Muscle layer of duodenum (tissue), 2 donors: ENCODE measurements at regions not wholly inside any gene's neighbourhood (a gene's known extent, or its start where the extent isn't known, plus 50 kb on each side); places are given as distances from the start of the nearest gene placed in this dataset.
"Not testable (repeated sequence)": the region's sequence is repeated elsewhere in the genome, so short reads cannot be mapped to it uniquely, and the experiment has no call there.

Source experiments
- H3K27ac ChIP-seq: one replicate; pipeline ENCODE4 v1.7.0; 2013; ENCODE audit warnings: mild to moderate bottlenecking, low read length
- H3K27me3 ChIP-seq: one replicate; pipeline ENCODE4 v1.7.0; 2013; ENCODE audit warnings: low read depth, mild to moderate bottlenecking, control low read depth, low read length
- H3K36me3 ChIP-seq, 2 donors: one replicate each; pipeline ENCODE4 v1.7.0; 2013; ENCODE audit warnings: low read length in 2 of 2, control low read depth in 1 of 2, mild to moderate bottlenecking in 1 of 2; ENCODE audit not compliant: insufficient read depth in 2 of 2, control insufficient read depth in 1 of 2
- H3K4me1 ChIP-seq, 2 donors: one replicate each; pipeline ENCODE4 v1.7.0; 2013; ENCODE audit warnings: low read length in 2 of 2, mild to moderate bottlenecking in 2 of 2, control low read depth in 1 of 2, moderate library complexity in 1 of 2; ENCODE audit not compliant: insufficient read depth in 2 of 2, control insufficient read depth in 1 of 2
- H3K4me3 ChIP-seq, 2 donors: one replicate each; pipeline ENCODE4 v1.7.0; 2013; ENCODE audit warnings: low read length in 2 of 2, low read depth in 1 of 2, mild to moderate bottlenecking in 1 of 2
- H3K9me3 ChIP-seq, 2 donors: one replicate each; pipeline ENCODE4 v1.7.0; 2013; ENCODE audit warnings: low read length in 2 of 2, control low read depth in 1 of 2, mild to moderate bottlenecking in 1 of 2; ENCODE audit not compliant: control insufficient read depth in 1 of 2
- donor health status: healthy.

- Histone ChIP-seq H3K27ac (no peak overlapping the region), H3K27me3 (no peaks in the 10 kb centered on the region)
These were observed 284.7 kb downstream of the DAD1 start for GRCh38 chr14:22304326-22304725.

GRCh38 chr14:22303589-22304195 lies 285.3 kb downstream of the DAD1 start:
- H3K9me3 ChIP-seq: no peaks in the 10 kb centered on the region
- H3K4me3 ChIP-seq: no peak overlapping the region

More at GRCh38 chr14:22304326-22304725, 284.7 kb downstream of the DAD1 start:
- no peak overlapping the region for H3K4me3 ChIP-seq
- H3K4me1 ChIP-seq: no peaks in the 10 kb centered on the region
- no peaks in the 10 kb centered on the region for H3K36me3 ChIP-seq
- H3K9me3 ChIP-seq: no peaks in the 10 kb centered on the region

DNA sequence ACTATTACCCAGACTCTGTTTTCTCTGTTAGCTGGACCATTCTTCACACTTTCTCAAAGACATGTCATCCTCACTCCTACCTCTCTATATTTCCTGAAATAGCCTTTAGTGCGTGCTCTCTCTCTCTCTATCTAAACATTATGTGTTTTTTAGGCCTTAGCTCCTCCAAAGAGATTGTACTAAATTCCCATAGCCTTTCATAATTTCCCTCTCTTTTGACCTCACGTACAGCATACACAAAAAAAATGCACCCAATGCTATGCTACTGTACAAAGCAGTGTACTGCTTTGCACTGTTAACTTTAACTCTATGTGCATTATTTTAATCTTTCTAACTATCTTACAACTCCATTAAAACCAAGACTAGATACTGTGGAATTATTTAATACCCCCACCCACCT lies 288.4 kb downstream of the DAD1 start:
- H3K27me3 ChIP-seq: no peaks in the 10 kb centered on the region
- no peak overlapping the region for H3K27ac ChIP-seq
- no peak overlapping the region for H3K4me3 ChIP-seq
- no peaks in the 10 kb centered on the region for H3K4me1 ChIP-seq
- no peaks in the 10 kb centered on the region for H3K36me3 ChIP-seq
- no peaks in the 10 kb centered on the region for H3K9me3 ChIP-seq

More at GRCh38 chr14:22303589-22304195, 285.3 kb downstream of the DAD1 start:
- Histone ChIP-seq H3K27me3 (no peaks in the 10 kb centered on the region), H3K4me1 (no peaks in the 10 kb centered on the region), H3K27ac (no peak overlapping the region), H3K36me3 (no peaks in the 10 kb centered on the region)

- no peaks in the 10 kb centered on the region for H3K36me3 ChIP-seq
- no peak overlapping the region for H3K27ac ChIP-seq
- H3K9me3 ChIP-seq: no peaks in the 10 kb centered on the region
- no peak overlapping the region for H3K4me3 ChIP-seq
- H3K4me1 ChIP-seq: no peaks in the 10 kb centered on the region
- H3K27me3 ChIP-seq: no peaks in the 10 kb centered on the region
These were observed 291.6 kb downstream of the DAD1 start for GRCh38 chr14:22297376-22297775.

DNA sequence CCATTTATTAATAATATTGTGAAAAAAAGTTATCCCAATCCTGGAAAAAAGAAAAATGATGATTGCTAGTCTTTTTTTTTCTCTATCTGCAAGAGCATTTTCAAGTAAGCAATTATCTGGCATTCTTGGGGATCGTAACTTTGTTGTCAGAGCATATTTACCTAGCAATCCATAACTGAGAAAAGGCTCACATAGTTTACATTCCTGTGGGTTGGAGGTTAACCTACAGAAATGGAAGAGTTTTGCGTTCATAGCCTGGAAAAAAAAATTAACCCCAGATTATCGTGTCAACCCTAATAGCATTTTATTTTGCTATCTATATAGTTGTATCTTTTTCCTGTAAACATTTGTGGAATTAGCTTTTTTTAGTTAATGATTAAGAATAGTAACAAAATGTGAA lies 292.3 kb downstream of the DAD1 start:
- Histone ChIP-seq H3K36me3 (no peaks in the 10 kb centered on the region), H3K4me3 (no peak overlapping the region), H3K27ac (no peak overlapping the region), H3K27me3 (no peaks in the 10 kb centered on the region), H3K4me1 (no peaks in the 10 kb centered on the region), H3K9me3 (no peaks in the 10 kb centered on the region)

DNA sequence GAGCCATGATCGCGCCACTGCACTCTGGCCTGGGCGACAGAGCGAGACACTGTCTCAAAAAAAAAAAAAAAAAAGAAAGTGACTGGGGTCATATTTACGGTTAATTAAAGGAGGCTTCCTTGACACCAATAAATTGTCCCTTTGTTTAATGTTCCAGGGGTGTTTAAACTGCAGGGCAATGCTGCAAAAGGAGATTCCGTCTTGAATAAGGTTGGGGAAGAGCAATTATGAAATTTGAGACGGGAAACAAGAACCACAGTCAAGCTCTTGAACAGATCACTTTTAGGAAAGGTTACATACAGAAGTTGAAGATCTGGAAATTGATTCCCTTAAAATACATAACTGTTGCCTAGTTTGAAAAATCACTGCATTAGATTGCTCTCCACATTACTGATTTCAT lies 292.9 kb downstream of the DAD1 start:
- no peak overlapping the region for H3K27ac ChIP-seq
- no peaks in the 10 kb centered on the region for H3K9me3 ChIP-seq
- H3K36me3 ChIP-seq: no peaks in the 10 kb centered on the region
- no peak overlapping the region for H3K4me3 ChIP-seq
- H3K27me3 ChIP-seq: no peaks in the 10 kb centered on the region
- H3K4me1 ChIP-seq: no peaks in the 10 kb centered on the region

DNA sequence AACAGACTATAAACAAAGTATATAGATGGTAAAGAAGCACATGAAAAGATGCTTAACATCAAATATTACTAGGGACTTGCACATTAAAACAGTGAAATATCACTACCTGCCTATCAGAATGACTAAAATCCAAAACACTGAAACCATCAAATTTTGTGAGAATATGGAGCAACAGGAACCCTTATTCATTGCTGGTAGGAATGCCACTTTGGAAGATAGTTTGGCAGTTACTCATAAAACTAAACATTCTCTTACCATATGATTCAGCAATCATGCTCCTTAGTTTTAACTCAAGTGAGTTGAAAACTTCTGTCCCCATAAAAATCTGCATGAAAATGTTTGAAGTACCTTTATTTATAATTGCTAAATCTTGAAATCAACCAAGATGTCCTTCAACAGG lies 297.6 kb downstream of the DAD1 start:
- no peaks in the 10 kb centered on the region for H3K36me3 ChIP-seq
- H3K4me3 ChIP-seq: no peak overlapping the region
- no peak overlapping the region for H3K27ac ChIP-seq
- H3K4me1 ChIP-seq: no peaks in the 10 kb centered on the region
- H3K9me3 ChIP-seq: no peaks in the 10 kb centered on the region
- H3K27me3 ChIP-seq: no peaks in the 10 kb centered on the region

- Histone ChIP-seq H3K36me3 (no peaks in the 10 kb centered on the region), H3K27me3 (no peaks in the 10 kb centered on the region), H3K9me3 (no peaks in the 10 kb centered on the region), H3K27ac (no peak overlapping the region), H3K4me1 (no peaks in the 10 kb centered on the region), H3K4me3 (no peak overlapping the region)
These were observed 299.5 kb downstream of the DAD1 start for GRCh38 chr14:22289570-22289969.

GRCh38 chr14:22285991-22286390 lies 303.0 kb downstream of the DAD1 start:
- no peaks in the 10 kb centered on the region for H3K27me3 ChIP-seq
- H3K36me3 ChIP-seq: no peaks in the 10 kb centered on the region
- H3K27ac ChIP-seq: no peak overlapping the region
- H3K4me3 ChIP-seq: no peak overlapping the region
- no peaks in the 10 kb centered on the region for H3K9me3 ChIP-seq
- H3K4me1 ChIP-seq: no peaks in the 10 kb centered on the region

- Histone ChIP-seq H3K9me3 (no peaks in the 10 kb centered on the region), H3K4me3 (no peak overlapping the region), H3K36me3 (no peaks in the 10 kb centered on the region), H3K27me3 (no peaks in the 10 kb centered on the region), H3K4me1 (no peaks in the 10 kb centered on the region), H3K27ac (no peak overlapping the region)
These were observed 306.1 kb downstream of the DAD1 start for GRCh38 chr14:22282949-22283348.

- H3K27ac ChIP-seq: no peak overlapping the region
- no peak overlapping the region for H3K4me3 ChIP-seq
These were observed 306.6 kb downstream of the DAD1 start for GRCh38 chr14:22282417-22282816.

DNA sequence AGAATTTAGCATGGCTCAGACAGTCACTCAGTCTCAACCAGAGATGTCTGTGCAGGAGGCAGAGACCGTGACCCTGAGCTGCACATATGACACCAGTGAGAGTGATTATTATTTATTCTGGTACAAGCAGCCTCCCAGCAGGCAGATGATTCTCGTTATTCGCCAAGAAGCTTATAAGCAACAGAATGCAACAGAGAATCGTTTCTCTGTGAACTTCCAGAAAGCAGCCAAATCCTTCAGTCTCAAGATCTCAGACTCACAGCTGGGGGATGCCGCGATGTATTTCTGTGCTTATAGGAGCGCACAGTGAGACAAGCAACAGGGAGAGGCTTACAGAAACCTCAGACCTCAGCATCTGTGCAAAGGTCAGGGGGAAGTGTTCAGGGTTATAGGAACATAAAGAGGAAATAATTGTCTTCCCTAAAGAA lies 307.6 kb downstream of the DAD1 start:
- H3K4me3 ChIP-seq, H3K4me1 ChIP-seq, H3K27me3 ChIP-seq, H3K9me3 ChIP-seq, H3K27ac ChIP-seq, H3K36me3 ChIP-seq: not testable (repeated sequence)

More at GRCh38 chr14:22282417-22282816, 306.6 kb downstream of the DAD1 start:
- Histone ChIP-seq H3K9me3 (no peaks in the 10 kb centered on the region), H3K4me1 (no peaks in the 10 kb centered on the region), H3K27me3 (no peaks in the 10 kb centered on the region), H3K36me3 (no peaks in the 10 kb centered on the region)
